ENCODE measurements at regions not wholly inside any gene's neighbourhood (a gene's known extent, or its start where the extent isn't known, plus 50 kb on each side); places are given as distances from the start of the nearest gene placed in this dataset.
"Not testable (repeated sequence)": the region's sequence is repeated elsewhere in the genome, so short reads cannot be mapped to it uniquely, and the experiment has no call there.

- DNase-seq: no peak
These were observed 207.5 kb upstream of the SAMSN1 start for GRCh38 chr21:14753466-14754258.

- no peak for DNase-seq
These were observed 207.0 kb upstream of the SAMSN1 start for GRCh38 chr21:14753069-14753465.

GRCh38 chr21:14752345-14752909 lies 206.3 kb upstream of the SAMSN1 start:
- no peak for DNase-seq

GRCh38 chr21:14751602-14752344 lies 205.7 kb upstream of the SAMSN1 start:
- no peak for DNase-seq

DNA sequence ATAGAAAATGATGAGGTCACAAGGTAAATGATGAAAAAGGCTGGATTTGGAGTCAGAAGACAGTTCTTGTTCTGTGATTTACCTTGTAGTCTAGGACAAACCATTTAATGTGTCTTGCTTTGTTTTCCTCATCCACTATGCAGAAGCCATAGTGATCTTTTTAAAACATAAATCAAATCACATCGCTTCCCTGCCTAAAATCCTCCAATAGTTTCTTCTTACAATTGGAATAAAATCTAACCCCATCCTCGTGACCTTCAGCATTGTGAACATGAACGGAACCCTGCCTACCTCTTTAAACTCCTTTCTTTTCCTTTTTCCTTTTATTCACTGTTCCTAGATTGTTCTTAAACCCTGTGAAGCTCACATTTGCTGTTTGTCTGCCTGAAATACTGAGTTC lies 204.9 kb upstream of the SAMSN1 start:
- no peak for DNase-seq

DNA sequence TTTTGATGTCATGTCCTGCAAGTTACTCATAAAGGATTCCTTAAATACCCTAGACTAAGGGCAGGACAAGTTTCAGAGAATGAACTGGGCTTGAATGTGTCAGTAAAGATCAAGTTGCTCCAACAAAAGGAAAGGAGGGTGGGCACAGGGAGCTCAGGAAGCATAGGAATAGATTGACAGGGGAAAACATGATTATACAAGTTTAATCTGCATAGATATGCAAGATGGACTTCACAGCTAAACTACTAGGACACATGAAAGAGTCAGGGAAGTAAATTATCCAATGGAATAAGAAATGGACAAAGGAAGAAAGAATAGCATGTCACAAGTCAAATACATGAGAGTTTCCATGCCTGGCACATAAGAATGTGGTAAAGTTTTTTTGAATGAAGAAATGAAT lies 203.9 kb upstream of the SAMSN1 start:
- DNase-seq: no peak

DNA sequence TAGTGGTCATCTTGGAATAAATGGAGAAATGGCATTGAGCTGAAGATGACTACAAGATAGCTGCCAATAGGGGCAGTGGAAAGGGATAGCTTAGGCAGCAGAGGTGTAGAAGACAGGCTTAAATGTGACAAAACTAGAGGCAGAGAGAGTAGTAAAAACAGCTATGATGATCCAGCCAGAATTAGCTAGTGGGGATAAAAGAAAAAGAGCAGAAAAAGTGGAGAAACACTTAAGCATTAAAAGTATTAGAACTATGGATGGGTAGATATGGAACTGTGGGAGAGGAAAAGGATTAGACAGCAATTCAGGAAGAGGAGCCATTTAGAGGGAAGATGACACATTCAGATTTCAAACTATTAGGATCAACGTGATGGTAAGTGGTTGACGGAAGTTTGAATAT lies 202.5 kb upstream of the SAMSN1 start:
- DNase-seq: no peak

- no peak for DNase-seq
These were observed 198.3 kb upstream of the SAMSN1 start for GRCh38 chr21:14744368-14744767.

DNA sequence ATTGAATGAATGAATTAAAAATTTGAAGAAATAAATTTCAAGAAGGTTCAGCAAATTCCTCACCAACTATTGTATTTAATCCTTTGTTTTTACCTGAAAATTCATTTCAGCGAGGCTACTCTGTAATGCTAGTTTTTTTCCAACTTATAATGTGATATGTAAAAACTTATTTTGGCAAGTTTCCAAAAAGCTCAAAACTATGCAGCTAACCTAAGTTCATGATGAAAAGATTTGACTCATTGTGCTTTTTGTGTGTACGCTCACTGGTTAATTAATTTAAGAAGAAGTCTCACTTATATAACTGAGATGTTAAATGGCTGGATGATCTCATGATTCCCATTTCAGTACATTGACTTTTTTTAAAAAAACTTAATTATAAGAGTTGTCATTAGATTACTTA lies 196.0 kb upstream of the SAMSN1 start:
- DNase-seq: no peak

DNA sequence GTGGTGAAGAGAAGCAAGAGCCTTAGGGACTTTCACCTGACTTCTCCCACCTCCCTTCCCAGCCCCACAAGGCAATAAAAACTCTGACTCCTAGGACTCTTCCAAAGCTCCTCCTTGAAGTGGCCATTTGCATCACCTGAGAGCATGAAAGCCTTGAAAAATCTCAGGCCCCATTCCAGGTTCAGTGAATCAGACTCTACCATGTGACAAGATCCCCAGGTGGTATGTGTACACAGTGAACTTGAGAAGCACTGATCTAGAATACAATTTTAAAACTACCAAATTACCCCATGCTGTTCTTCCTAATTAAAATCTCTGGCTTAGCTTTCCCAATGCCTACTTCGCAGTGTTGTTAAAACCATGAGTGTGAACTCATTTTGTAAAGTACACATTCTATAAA lies 195.1 kb upstream of the SAMSN1 start:
- DNase-seq: no peak

DNA sequence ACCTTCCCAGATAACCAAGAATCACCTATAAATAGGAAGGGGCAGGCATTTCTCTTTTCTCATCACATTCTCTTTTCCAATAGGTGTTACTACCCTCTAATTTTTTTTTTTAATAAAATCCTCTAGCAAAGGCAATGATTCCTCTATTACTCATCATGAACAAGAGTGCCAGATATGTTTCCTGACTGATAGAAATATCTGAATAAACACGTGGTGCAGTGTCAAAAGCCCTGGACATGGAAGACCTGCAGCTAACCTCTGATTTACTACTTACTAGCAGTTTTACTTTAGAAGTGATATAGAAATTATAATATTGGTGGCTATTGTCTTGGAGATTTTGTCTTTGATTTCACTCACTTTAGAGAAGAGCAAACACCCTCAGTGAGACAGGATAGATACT lies 194.6 kb upstream of the SAMSN1 start:
- DNase-seq: no peak

- DNase-seq: no peak
These were observed 194.0 kb upstream of the SAMSN1 start for GRCh38 chr21:14740116-14740515.

DNA sequence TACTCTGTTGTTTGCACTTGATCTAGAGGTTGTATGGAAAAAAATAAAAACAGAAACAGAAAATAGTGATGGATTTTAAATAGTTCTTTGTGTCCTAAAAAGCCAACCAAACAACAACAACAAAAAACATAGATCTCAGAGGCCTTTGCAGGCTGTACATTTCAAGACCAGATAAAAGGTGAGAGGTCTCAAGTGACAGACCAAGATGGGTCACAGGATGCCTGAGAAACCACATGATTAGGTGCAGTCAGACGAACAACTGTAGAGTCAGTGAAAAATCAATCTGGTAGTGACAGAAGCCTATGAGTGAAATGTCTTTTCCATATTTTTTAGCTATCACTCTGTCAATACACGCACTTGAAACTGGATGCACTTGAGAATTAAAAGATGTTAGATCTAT lies 193.5 kb upstream of the SAMSN1 start:
- no peak for DNase-seq

DNA sequence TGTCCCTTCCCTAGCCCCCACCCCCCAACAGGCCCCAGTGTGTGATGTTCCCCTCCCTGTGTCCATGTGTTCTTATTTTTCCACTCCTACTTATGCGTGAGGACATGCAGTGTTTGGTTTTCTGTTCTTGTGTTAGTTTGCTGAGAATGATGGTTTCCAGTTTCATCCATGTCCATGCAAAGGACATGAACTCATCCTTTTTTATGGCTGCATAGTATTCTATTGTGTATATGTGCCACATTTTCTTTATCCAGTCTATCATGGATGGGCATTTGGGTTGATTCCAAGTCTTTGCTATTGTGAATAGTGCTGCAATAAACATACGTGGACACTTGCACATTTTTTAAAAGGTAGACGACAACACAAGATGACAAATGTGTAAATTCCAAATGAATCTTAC lies 192.5 kb upstream of the SAMSN1 start:
- DNase-seq: not testable (repeated sequence)

DNA sequence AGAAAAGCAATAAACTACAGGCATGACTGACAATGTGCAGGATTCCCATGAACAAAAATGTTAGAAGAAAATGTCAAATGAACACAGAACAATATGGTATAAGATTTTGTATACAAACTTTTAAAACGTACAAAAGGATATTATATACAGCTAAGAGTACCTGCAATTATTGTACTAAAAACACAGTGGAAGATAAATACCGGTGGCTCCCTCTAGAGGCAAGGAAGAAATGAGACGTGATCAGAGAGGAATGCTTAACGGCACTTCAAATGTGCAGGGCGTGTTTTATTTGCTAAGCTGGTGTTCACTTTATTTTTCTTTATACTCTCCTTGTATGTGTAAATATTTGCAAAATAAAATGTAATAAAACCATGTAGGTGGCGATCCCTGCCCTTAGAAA lies 191.8 kb upstream of the SAMSN1 start:
- DNase-seq: no peak

GRCh38 chr21:14737284-14737691 lies 191.2 kb upstream of the SAMSN1 start:
- DNase-seq: no peak

- no peak for DNase-seq
These were observed 190.6 kb upstream of the SAMSN1 start for GRCh38 chr21:14736672-14737071.

DNA sequence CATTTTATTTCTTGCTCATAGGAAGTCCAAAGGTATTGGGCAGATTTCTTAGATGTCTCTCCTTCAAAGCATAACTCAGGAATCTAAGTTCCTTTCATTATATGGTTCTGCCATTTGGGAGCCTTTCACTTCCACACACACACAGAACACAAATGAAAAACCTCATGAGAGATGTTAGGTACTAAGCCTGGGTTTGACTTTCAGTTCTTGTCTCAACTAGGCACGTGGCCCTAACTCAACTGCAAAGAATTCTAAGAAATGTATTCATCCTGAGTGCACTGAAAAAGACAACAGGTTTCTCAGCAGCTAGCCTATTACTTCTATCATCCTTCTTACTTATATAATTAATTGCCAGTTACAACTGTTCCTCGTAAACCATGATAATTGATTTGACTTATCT lies 190.0 kb upstream of the SAMSN1 start:
- DNase-seq: no peak

- no peak for DNase-seq
These were observed 188.7 kb upstream of the SAMSN1 start for GRCh38 chr21:14734833-14735232.

DNA sequence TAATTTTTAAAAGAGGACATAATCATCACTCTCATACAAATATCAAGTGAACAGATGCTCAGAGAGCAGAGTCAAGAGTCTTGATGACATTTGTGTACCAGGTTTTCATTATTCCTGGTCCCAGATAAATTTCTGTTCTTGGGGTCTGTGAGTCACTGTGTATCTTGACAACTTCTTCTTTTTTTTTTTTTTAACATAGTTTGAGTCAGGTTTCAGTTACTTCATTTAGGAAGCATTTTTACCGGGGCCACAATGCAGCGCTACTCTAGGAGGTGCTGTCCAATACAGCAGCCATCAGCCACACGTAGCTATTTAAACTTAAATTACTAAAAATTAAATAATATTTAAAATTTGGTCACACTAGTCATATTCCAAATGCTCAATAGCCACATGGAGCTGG lies 188.1 kb upstream of the SAMSN1 start:
- DNase-seq: no peak

GRCh38 chr21:14725219-14725618 lies 179.1 kb upstream of the SAMSN1 start:
- no peak for DNase-seq

DNA sequence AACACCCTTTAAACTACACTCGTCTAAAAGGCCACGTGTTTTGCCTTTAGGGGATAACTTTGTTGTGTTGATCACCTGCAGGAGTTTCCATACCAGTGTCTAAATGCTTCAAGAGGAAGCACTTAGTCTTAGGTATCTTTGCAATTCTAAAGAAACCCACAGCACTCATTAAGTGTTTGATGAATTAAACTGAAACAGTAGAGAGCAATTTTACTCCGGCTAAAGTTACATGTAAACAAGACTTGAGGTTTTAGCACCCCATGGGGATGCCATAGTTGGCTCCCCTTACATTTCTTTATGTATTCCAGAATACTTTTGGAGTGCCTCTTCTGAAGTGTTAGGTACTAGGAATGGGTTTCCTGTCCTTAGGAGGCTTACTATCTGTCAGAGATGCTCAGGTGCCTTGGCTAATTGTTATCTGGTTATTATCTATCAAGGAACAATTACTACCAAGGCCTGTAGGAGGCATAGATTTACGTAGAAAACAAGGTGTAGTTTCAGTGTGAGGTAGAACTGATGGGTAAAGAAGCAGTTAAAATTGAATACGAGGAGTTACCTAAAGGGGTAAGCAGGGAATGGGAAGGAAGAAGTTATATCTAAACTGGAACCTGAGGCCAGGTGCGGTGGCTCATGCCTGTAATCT lies 176.8 kb upstream of the SAMSN1 start:
- no peak for DNase-seq

DNA sequence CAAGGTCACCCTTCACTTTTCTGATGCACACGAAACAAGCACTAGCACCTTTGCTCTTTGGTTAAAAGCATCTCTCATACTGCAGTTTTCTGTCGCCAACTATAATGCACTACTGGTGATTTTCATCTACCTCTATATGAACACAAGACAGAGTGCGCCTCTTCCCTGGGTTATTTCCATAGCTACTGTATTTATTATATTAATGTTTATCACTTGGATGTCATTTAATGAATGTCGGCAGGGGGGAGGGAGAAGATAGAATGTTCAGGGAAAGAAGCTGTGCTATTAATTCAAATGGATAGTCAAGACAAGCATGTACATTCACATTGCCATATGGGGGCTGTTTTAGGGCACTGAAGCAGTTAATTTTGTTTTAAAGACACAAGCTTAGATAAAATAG lies 174.1 kb upstream of the SAMSN1 start:
- no peak for DNase-seq

- no peak for DNase-seq
These were observed 172.8 kb upstream of the SAMSN1 start for GRCh38 chr21:14718951-14719350.

Data from activated CD8-positive, alpha-beta memory T cell treated with anti-CD3 and anti-CD28 coated beads, Interleukin-2, amount 50 U/mL, for 48 hours (primary cell).